SKM-1 (cell line): ENCODE measurements at regions not wholly inside any gene's neighbourhood (a gene's known extent, or its start where the extent isn't known, plus 50 kb on each side); places are given as distances from the start of the nearest gene placed in this dataset.

Experiments
- DNase-seq: peaks from one replicate; lab custom pipeline; 2025; ENCODE audit not compliant: unreplicated experiment; lab: John Stamatoyannopoulos, UW

DNA sequence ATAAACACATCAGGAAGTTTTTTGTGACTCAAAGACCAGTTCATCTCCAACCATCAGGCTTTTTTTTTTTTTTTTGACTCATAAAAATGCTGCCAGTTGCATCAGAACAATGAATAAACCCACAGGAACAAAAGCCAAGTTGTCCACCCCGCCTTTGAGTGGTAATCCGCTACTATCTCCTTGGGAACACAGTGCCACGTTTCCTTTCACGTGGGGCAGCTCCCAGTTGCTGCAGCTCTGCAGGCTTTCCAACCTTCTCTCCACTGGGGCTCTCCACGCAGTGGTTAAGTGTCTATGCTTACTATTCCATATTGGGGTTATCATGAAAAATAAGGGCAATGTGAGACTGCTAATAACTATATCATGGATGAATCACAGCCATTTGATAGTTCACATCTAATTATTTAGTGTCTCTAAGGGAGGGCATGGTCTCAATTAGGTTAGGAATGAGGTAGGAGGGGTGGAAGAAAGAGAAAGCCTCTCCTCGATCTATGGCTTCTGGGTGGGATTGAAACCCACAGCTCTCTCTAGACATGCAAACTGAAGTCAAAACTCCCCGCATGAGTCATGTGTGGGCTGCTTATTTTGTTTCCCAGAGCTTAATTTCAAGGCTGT, 55.8 kb upstream of the ACTBL2 start:
- no peak for DNase-seq

DNA sequence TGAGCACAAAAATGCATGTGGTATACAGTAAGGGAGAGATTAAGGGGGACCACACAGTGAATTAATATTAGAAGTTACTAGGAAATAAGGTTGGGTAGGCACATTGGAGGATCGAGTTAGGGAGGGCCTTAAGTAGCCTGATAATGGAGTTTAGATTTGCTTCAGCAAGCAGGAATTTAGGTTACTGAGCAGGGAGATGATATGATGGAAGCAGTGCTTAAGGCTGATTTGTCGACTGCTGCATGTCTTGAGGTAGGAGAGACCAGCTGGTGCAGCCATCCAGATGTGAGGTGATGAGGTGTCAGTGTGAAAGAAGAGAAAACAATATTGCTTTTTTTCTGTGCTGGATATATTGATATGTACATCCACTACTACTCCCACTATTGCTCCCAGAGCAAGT, 55.2 kb upstream of the ACTBL2 start:
- DNase-seq = no peak

DNA sequence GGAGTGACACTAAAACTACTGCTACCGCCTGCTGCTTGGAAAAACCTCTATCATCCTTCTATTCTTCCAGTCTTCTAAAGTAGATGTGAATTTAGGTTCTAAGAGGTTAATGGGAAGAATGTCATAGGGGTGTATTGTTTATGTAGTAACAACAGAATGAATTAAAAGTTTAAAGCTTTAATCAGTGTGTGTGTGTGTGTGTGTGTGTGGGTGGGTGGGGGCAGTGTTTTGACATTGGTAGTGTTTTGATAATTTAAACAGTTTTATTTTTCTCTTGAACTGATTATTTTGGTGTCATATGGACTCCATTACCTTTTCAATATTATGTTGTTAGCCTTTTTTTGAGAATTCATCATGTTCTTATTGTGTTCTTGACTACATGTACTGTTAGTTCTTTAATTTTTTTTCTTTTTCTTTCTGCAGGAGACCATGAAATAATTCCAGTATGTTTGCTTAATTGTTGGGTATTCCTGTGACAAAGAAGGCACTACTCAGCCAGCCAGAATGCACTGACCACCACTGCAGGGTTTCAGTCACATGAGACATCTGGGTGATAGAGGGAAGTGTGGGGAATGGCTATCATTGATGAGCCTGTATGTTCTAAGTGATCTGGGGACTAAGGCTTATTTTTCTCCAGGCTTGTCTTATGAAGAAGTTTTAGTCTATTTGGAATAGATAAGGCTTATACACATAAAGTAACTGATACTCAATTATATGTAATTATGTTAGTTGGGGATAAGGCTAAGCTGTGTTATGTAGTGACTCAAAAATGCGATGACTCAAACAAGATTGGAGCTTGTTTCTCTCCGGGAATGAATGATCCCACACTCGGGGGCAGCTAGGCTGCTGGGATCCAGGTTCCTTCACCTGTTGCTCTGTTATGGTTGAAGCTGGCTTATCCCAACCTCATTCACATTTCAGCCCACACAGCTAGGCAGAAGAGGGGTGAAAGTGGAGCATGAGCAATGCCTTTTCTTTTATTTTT, 50.2 kb upstream of the ACTBL2 start:
- no peak for DNase-seq
